ENCODE measurements at regions not wholly inside any gene's neighbourhood (a gene's known extent, or its start where the extent isn't known, plus 50 kb on each side); places are given as distances from the start of the nearest gene placed in this dataset.
A peak's percentile ranks its signal among the peaks of the same experiment; 100 is the strongest.
"Not testable (repeated sequence)": the region's sequence is repeated elsewhere in the genome, so short reads cannot be mapped to it uniquely, and the experiment has no call there.

- not testable (repeated sequence) for DNase-seq (ENCODE audit: low spot score)
These were observed 767.0 kb downstream of the ADCYAP1 start for GRCh38 chr18:1671710-1672109.

- DNase-seq (ENCODE audit: low spot score) = no peak
These were observed 771.7 kb downstream of the ADCYAP1 start for GRCh38 chr18:1676387-1676786.

GRCh38 chr18:1680108-1680507, 775.4 kb downstream of the ADCYAP1 start:
- no peak for DNase-seq (ENCODE audit: low spot score)

- DNase-seq (ENCODE audit: low spot score) = no peak
These were observed 787.2 kb downstream of the ADCYAP1 start for GRCh38 chr18:1691863-1692262.

- DNase-seq (ENCODE audit: low spot score) = no peak
These were observed 803.3 kb downstream of the ADCYAP1 start for GRCh38 chr18:1708006-1708405.

GRCh38 chr18:1710114-1710513, 805.4 kb downstream of the ADCYAP1 start:
- DNase-seq (ENCODE audit: low spot score) = no peak

- DNase-seq (ENCODE audit: low spot score) = no peak
These were observed 827.5 kb downstream of the ADCYAP1 start for GRCh38 chr18:1732143-1732542.

GRCh38 chr18:1746131-1746530, 825.2 kb downstream of the METTL4 start:
- no peak for DNase-seq (ENCODE audit: low spot score)

- no peak for DNase-seq (ENCODE audit: low spot score)
These were observed 820.1 kb downstream of the METTL4 start for GRCh38 chr18:1751249-1751648.

GRCh38 chr18:1760901-1761300, 810.4 kb downstream of the METTL4 start:
- DNase-seq (ENCODE audit: low spot score) = no peak

GRCh38 chr18:1774261-1774660, 797.0 kb downstream of the METTL4 start:
- no peak for DNase-seq (ENCODE audit: low spot score)

GRCh38 chr18:1777843-1778242, 793.5 kb downstream of the METTL4 start:
- DNase-seq (ENCODE audit: low spot score) = no peak

GRCh38 chr18:1778496-1779178, 792.7 kb downstream of the METTL4 start:
- no peak for DNase-seq (ENCODE audit: low spot score)

GRCh38 chr18:1779587-1779986, 791.7 kb downstream of the METTL4 start:
- DNase-seq (ENCODE audit: low spot score) = no peak

- no peak for DNase-seq (ENCODE audit: low spot score)
These were observed 787.2 kb downstream of the METTL4 start for GRCh38 chr18:1784113-1784512.

- DNase-seq (ENCODE audit: low spot score) = not testable (repeated sequence)
These were observed 785.3 kb downstream of the METTL4 start for GRCh38 chr18:1785980-1786379.

GRCh38 chr18:1796636-1797035, 774.7 kb downstream of the METTL4 start:
- no peak for DNase-seq (ENCODE audit: low spot score)

- no peak for DNase-seq (ENCODE audit: low spot score)
These were observed 774.1 kb downstream of the METTL4 start for GRCh38 chr18:1797235-1797634.

- DNase-seq (ENCODE audit: low spot score) = no peak
These were observed 765.8 kb downstream of the METTL4 start for GRCh38 chr18:1805521-1805920.

GRCh38 chr18:1806884-1807615, 764.3 kb downstream of the METTL4 start:
- peak; percentile 7 for DNase-seq (ENCODE audit: low spot score)

- DNase-seq (ENCODE audit: low spot score) = no peak
These were observed 760.0 kb downstream of the METTL4 start for GRCh38 chr18:1811282-1811681.

GRCh38 chr18:1825296-1825695, 746.0 kb downstream of the METTL4 start:
- no peak for DNase-seq (ENCODE audit: low spot score)

- DNase-seq (ENCODE audit: low spot score) = no peak
These were observed 730.4 kb downstream of the METTL4 start for GRCh38 chr18:1840878-1841277.

- DNase-seq (ENCODE audit: low spot score) = peak; percentile 67
These were observed 724.7 kb downstream of the METTL4 start for GRCh38 chr18:1846640-1847039.

Data from SW480 (cell line).